ENCODE measurements at regions not wholly inside any gene's neighbourhood (a gene's known extent, or its start where the extent isn't known, plus 50 kb on each side); places are given as distances from the start of the nearest gene placed in this dataset.

DNA sequence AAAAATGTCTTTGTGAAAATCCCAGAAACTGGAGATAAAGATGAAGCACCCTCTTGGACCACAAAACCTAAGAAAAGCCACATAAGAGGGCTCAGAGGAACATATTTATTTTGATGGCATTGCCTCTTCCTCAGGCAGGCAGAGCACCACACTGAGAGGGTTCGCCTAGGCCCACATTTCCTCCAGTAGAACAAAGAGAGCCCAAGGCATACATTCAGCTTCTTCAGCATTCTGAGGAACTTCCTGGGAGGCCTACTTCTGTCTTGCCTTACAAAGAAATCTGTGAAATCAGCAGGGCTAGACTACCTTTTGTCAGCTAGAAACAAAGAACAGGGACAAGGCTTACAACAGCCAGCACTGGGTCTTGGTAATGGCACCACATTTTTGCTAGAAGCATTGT lies 1325.3 kb downstream of the SI start:
- Histone ChIP-seq H3K9me3 (peaks cover 0 to 23% (median 0%) of the 10 kb centered on the region in 3 donors), H3K27me3 (no peaks in the 10 kb centered on the region), H3K27ac (no peak overlapping the region), H3K36me3 (no peaks in the 10 kb centered on the region), H3K4me1 (no peaks in the 10 kb centered on the region), H3K4me3 (no peak overlapping the region)
- 100% methylated on average over 1 of the region's 1 CpG; no CpG with 5 or more reads in 1 of the 2 donors for WGBS, 2 donors (ENCODE audit: low coverage in 1 of 2)
- ATAC-seq, result no peak
- TF ChIP-seq, protein P1, sequence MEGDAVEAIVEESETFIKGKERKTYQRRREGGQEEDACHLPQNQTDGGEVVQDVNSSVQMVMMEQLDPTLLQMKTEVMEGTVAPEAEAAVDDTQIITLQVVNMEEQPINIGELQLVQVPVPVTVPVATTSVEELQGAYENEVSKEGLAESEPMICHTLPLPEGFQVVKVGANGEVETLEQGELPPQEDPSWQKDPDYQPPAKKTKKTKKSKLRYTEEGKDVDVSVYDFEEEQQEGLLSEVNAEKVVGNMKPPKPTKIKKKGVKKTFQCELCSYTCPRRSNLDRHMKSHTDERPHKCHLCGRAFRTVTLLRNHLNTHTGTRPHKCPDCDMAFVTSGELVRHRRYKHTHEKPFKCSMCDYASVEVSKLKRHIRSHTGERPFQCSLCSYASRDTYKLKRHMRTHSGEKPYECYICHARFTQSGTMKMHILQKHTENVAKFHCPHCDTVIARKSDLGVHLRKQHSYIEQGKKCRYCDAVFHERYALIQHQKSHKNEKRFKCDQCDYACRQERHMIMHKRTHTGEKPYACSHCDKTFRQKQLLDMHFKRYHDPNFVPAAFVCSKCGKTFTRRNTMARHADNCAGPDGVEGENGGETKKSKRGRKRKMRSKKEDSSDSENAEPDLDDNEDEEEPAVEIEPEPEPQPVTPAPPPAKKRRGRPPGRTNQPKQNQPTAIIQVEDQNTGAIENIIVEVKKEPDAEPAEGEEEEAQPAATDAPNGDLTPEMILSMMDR (IDR thresholded peaks at IDR 0.05), result no peak

- Histone ChIP-seq H3K4me1 (no peaks in the 10 kb centered on the region), H3K9me3 (no peaks in the 10 kb centered on the region), H3K4me3 (no peak overlapping the region), H3K27ac (no peak overlapping the region), H3K36me3 (no peaks in the 10 kb centered on the region), H3K27me3 (no peaks in the 10 kb centered on the region)
- no peak for ATAC-seq
- TF ChIP-seq, protein P1 (IDR thresholded peaks at IDR 0.05), result no peak
- 67 to 72% methylated on average over 2 of the region's 2 CpGs for WGBS, 2 donors (ENCODE audit: low coverage in 1 of 2)
Measured at GRCh38 chr3:163745204-163745603, 1333.1 kb downstream of the SI start.

GRCh38 chr3:163735394-163735793 lies 1342.9 kb downstream of the SI start:
- ATAC-seq, result no peak
- Histone ChIP-seq H3K4me1 (no peaks in the 10 kb centered on the region), H3K4me3 (no peak overlapping the region), H3K36me3 (no peaks in the 10 kb centered on the region), H3K9me3 (peaks cover 0 to 10% (median 0%) of the 10 kb centered on the region in 3 donors), H3K27me3 (no peaks in the 10 kb centered on the region), H3K27ac (no peak overlapping the region)
- WGBS, 2 donors (ENCODE audit: low coverage in 1 of 2), result 71 to 92% methylated on average over 1 of the region's 1 CpG
- TF ChIP-seq POLR2A (IDR thresholded peaks at IDR 0.05), result no peak
- TF ChIP-seq, protein P1 (IDR thresholded peaks at IDR 0.05), result no peak
- no peak for TF ChIP-seq EP300 (IDR thresholded peaks at IDR 0.05)
- no peak for TF ChIP-seq POLR2AphosphoS5 (IDR thresholded peaks at IDR 0.05)

DNA sequence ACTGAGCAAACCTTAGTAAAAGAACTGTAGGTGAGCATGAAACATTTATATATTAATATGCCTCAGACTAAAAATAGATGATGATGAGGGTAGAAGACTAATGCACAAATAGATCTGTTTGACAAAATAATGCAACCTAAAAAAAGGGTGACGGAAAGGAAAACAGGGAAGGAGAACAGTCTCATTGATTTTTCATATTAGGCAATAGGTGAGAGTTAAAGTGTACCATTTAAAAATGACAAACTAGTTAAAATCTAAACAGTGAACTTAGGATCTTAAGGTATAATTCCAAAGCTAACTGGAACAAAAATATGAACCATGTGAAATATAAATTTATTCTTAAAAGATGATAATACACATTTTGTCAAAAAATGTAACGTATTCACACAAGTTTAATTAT lies 1347.6 kb downstream of the SI start:
- H3K9me3 ChIP-seq, result no peaks in the 10 kb centered on the region
- H3K4me3 ChIP-seq, result no peak overlapping the region
- 83 to 89% methylated on average over 2 of the region's 2 CpGs for WGBS, 2 donors (ENCODE audit: low coverage in 1 of 2)
- H3K27ac ChIP-seq, result no peak overlapping the region
- H3K4me1 ChIP-seq, result no peaks in the 10 kb centered on the region
- TF ChIP-seq POLR2A (IDR thresholded peaks at IDR 0.05) (no peak), POLR2AphosphoS5 (IDR thresholded peaks at IDR 0.05) (no peak), EP300 (IDR thresholded peaks at IDR 0.05) (no peak)
- TF ChIP-seq, protein P1 (IDR thresholded peaks at IDR 0.05), result no peak
- no peaks in the 10 kb centered on the region for H3K27me3 ChIP-seq
- ATAC-seq, result no peak
- no peaks in the 10 kb centered on the region for H3K36me3 ChIP-seq

DNA sequence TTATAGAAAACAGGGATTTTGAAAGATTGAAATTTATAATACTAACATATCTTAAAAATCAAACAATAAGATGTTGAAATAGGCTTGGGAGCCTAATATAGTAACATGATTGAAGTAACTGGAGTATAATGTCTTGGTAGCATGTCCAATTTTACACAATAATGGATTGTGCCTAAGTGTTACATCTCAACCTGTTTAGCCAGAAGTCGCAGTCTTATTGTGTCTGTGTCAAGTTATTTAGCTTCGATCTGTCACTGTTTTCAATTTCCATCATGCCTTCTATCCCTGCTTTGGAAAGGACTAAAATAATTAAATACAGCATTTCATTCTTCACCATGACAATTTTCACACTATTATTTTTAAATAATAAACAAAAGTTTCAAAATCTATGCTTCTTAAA lies 1352.2 kb downstream of the SI start:
- no peak for ATAC-seq
- Histone ChIP-seq H3K9me3 (peaks cover 0 to 9% (median 0%) of the 10 kb centered on the region in 3 donors), H3K4me1 (no peaks in the 10 kb centered on the region), H3K27me3 (no peaks in the 10 kb centered on the region), H3K36me3 (no peaks in the 10 kb centered on the region), H3K27ac (no peak overlapping the region), H3K4me3 (no peak overlapping the region)
- WGBS, 2 donors (ENCODE audit: low coverage in 1 of 2), result 46 to 82% methylated on average over 2 of the region's 2 CpGs
- TF ChIP-seq POLR2AphosphoS5 (IDR thresholded peaks at IDR 0.05) (no peak), POLR2A (IDR thresholded peaks at IDR 0.05) (no peak), EP300 (IDR thresholded peaks at IDR 0.05) (no peak)
- TF ChIP-seq, protein P1 (IDR thresholded peaks at IDR 0.05), result no peak

Data from gastroesophageal sphincter (tissue), 4 donors.